Peyer's patch (tissue), 4 donors: ENCODE measurements at regions not wholly inside any gene's neighbourhood (a gene's known extent, or its start where the extent isn't known, plus 50 kb on each side); places are given as distances from the start of the nearest gene placed in this dataset.

ENCODE experiments used
- CTCF ChIP-seq, 6 experiments: fragments of 450-650 bp in 4 of 6; fragments of 200-600 bp in 2 of 6; sonication (generic) in 1 of 6; IDR thresholded peaks; one replicate each; pipeline ENCODE4 v1.5.1; 2017 to 2019; ENCODE audit warnings: antibody characterized with exemption in 6 of 6, mild to moderate bottlenecking in 3 of 6, moderate library complexity in 1 of 6
- POLR2A ChIP-seq, 2 donors: fragments of 450-650 bp; IDR thresholded peaks; one replicate each; pipeline ENCODE4 v1.5.1; 2017; ENCODE audit warnings: antibody characterized with exemption in 2 of 2, mild to moderate bottlenecking in 2 of 2, moderate library complexity in 2 of 2

- TF ChIP-seq CTCF (IDR thresholded peaks at IDR 0.05) (no peak), POLR2A (IDR thresholded peaks at IDR 0.05) (no peak)
These were observed 308.6 kb downstream of the MATN1 start for GRCh38 chr1:30414851-30415165.
